ENCODE measurements at regions not wholly inside any gene's neighbourhood (a gene's known extent, or its start where the extent isn't known, plus 50 kb on each side); places are given as distances from the start of the nearest gene placed in this dataset.

DNA sequence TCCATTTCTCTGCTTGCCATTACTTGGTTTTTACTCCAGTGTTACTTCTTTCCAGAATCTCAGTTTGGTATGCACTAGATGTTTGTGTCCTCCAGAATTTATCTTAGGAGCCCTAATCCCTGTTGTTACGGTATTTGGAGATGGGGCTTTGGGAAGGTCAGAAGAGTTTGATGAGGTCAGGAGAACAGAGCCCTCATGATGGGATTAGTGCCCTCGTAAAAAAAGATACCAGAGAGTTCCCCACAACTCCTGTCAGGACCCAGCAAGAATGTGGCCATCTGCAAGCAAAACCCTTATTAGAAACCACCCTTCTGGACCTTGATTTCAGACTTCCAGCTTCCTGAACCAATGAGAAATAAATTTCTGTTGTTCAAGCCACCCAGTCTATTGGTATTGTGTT, 98.0 kb downstream of the ADAMTS1 start:
- TF ChIP-seq, protein P1, sequence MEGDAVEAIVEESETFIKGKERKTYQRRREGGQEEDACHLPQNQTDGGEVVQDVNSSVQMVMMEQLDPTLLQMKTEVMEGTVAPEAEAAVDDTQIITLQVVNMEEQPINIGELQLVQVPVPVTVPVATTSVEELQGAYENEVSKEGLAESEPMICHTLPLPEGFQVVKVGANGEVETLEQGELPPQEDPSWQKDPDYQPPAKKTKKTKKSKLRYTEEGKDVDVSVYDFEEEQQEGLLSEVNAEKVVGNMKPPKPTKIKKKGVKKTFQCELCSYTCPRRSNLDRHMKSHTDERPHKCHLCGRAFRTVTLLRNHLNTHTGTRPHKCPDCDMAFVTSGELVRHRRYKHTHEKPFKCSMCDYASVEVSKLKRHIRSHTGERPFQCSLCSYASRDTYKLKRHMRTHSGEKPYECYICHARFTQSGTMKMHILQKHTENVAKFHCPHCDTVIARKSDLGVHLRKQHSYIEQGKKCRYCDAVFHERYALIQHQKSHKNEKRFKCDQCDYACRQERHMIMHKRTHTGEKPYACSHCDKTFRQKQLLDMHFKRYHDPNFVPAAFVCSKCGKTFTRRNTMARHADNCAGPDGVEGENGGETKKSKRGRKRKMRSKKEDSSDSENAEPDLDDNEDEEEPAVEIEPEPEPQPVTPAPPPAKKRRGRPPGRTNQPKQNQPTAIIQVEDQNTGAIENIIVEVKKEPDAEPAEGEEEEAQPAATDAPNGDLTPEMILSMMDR (IDR thresholded peaks at IDR 0.05) = no peak
- no peak for TF ChIP-seq EP300 (IDR thresholded peaks at IDR 0.05)
- no peak for TF ChIP-seq POLR2A (IDR thresholded peaks at IDR 0.05)
- no peak for TF ChIP-seq POLR2AphosphoS5 (IDR thresholded peaks at IDR 0.05)

Data from stomach (tissue), 4 donors.